ENCODE measurements at regions not wholly inside any gene's neighbourhood (a gene's known extent, or its start where the extent isn't known, plus 50 kb on each side); places are given as distances from the start of the nearest gene placed in this dataset.

DNA sequence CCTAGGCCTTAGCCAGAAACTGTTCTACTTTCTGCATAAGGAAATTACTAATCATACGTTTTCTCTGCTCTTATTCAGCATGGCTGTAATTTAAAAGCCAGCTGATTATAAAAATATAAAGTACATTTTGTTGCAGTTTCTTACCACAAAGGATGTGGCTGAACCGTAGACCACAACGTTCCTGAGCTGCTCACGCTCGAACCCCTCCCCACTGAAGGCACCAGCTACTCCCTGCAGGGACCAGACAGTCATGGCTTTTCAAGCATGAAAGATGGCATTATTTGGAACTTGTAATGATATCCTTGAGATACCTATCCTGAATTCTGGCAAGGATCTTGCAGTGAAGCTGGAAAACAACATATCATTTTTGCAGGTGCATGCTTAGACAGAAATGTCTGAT lies 91.8 kb upstream of the DMRT1 start (continued):
- TF ChIP-seq ELK1 (IDR thresholded peaks at IDR 0.05; ENCODE audit: borderline replicate concordance, low read depth, low read length) = no peak
- TF ChIP-seq CEBPB (IDR thresholded peaks at IDR 0.05; ENCODE audit: low read depth, low read length) = no peak
- TF ChIP-seq BHLHE40 (IDR thresholded peaks at IDR 0.05; ENCODE audit: low read depth, low read length) = no peak

DNA sequence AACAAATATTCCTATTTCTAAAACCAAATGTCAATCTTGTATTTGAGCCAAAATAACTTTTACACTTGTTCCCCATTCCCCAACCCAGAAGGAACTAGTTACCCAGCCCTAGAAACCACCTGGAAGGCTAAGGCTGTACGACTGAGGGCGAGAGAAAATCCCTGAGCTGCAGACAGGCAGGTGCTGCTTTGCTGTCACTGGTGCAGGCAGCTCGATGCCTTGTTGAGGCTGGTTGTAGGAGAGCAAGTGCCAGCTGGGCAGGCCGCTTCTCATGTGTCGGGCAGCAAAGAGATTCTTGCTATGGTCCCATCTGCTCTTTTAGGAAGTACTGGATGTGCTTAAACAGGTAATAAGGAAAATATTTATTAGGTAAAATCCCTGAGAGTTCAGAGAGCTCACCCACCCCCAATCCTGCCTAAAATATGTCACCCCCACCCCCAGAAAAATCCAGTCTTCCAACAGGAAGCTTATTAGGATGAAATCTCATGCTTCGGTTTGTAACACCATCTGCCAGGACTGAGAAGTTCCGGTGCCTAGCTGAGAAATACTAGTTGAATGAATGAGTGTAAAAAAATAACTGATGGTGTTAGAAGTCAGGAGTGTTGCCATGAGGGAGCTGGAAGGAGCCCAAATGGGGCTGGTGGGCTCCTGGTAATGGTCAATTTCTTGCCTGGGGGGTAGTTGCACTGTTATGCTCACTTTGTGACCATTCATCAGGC lies 91.1 kb upstream of the DMRT1 start:
- H4K91ac ChIP-seq (ENCODE audit: insufficient read depth, low read depth, low read length) = peak overlapping the region; percentile 46; the same call in 1 of the 2 replicates
- DNase-seq (no peak), ATAC-seq (ENCODE audit: low read depth) (no peak)
- ChIA-PET POLR2A (ENCODE audit: unreplicated experiment) (no interaction called here), CTCF (interaction anchor here (0.7 kb wide), 1 partner anchor 320 kb away, joined by 3 read pairs; no protein-coding TSS in a partner anchor)
- H2AK9ac ChIP-seq (replicated peaks; ENCODE audit: low read depth, low read length, poor library complexity) = no peak overlapping the region
- BruUV-seq (replicated peaks) = no TSS peak
- dilution Hi-C loops (cut with HindIII; ENCODE audit: low sequenced_read_pairs, unreplicated experiment) = no loop called here
- no peak overlapping the region for H3K4me3 ChIP-seq (ENCODE audit: insufficient read depth, low read depth, low read length)
- no peaks in the 10 kb centered on the region for H3K9me3 ChIP-seq (ENCODE audit: control insufficient read depth, insufficient read depth, low read length)
- no peak overlapping the region for H3K18ac ChIP-seq (ENCODE audit: low read depth, low read length)
- H4K5ac ChIP-seq (ENCODE audit: low read depth, low read length) = no peak overlapping the region
- H2BK120ac ChIP-seq (ENCODE audit: low read depth, low read length) = peak overlapping the region; percentile 60
- no peak overlapping the region for H3K9ac ChIP-seq (ENCODE audit: low read depth, low read length)
- H3K4me1 ChIP-seq (ENCODE audit: control insufficient read depth, insufficient read depth, low read length) = peaks cover 16% of the 10 kb centered on the region
- no peaks in the 10 kb centered on the region for H4K20me1 ChIP-seq (ENCODE audit: insufficient read depth, low read length)
- H3K27me3 ChIP-seq (ENCODE audit: control insufficient read depth, insufficient read depth, low read length) = no peaks in the 10 kb centered on the region
- H3K27ac ChIP-seq (ENCODE audit: insufficient read depth, low read length) = no peak overlapping the region; the same call in 1 of the 2 replicates
- peaks cover 0 to 24% of the 10 kb centered on the region in 2 experiments; a peak in 1 of 4 replicates for H3K79me1 ChIP-seq (ENCODE audit: low read depth in 1 of 2, low read length in 2 of 2)
- intact Hi-C loops (cut with micrococcal nuclease) = loop anchor here (5.0 kb wide), 1 partner anchor 313 kb away; no protein-coding TSS in a partner anchor
- H2AFZ ChIP-seq (replicated peaks; ENCODE audit: low read length, poor library complexity) = no peak overlapping the region
- H3K23ac ChIP-seq (ENCODE audit: low read depth, low read length) = 0 out of 2 replicates have a peak overlapping the region, but pooled peaks have one; percentile 18
- H3K4me2 ChIP-seq (ENCODE audit: low read depth, low read length) = no peak overlapping the region
- H2AK5ac ChIP-seq (ENCODE audit: low read depth, low read length) = peak overlapping the region; percentile 66
- in situ Hi-C loops (cut with MboI; ENCODE audit: low sequenced_read_pairs) = no loop called here
- H2BK15ac ChIP-seq (ENCODE audit: low read depth, low read length) = peak overlapping the region; percentile 65; the same call in 2 of the 3 replicates
- peak overlapping the region; percentile 47; the same call in 1 of the 2 replicates for H3K14ac ChIP-seq (replicated peaks; ENCODE audit: low read depth, low read length)
- peaks cover 7% of the 10 kb centered on the region for H3K36me3 ChIP-seq (ENCODE audit: control insufficient read depth, insufficient read depth, low read length)
- peaks cover 7% of the 10 kb centered on the region for H3K9me1 ChIP-seq (ENCODE audit: insufficient read depth, low read length)
- H4K8ac ChIP-seq (ENCODE audit: low read depth in 2 of 2, low read length in 2 of 2) = peak overlapping the region; percentile 47 to 54; a peak in 2 of 4 replicates
- H2BK5ac ChIP-seq (ENCODE audit: low read depth, low read length, poor library complexity, severe bottlenecking) = peak overlapping the region; percentile 17
- peak overlapping the region; percentile 42; the same call in 1 of the 2 replicates for H2BK20ac ChIP-seq (ENCODE audit: low read depth, low read length)
- no peak overlapping the region for H3K56ac ChIP-seq (ENCODE audit: extremely low read depth, insufficient read depth, low read length)
- TF ChIP-seq MAFK (IDR thresholded peaks at IDR 0.05; ENCODE audit: low read depth, low read length) = no peak
- no peak for TF ChIP-seq POLR2A (IDR thresholded peaks at IDR 0.05; ENCODE audit: low read depth, low read length)
- TF ChIP-seq FOS (IDR thresholded peaks at IDR 0.05; ENCODE audit: low read depth, low read length) = no peak
- TF ChIP-seq, protein P1, sequence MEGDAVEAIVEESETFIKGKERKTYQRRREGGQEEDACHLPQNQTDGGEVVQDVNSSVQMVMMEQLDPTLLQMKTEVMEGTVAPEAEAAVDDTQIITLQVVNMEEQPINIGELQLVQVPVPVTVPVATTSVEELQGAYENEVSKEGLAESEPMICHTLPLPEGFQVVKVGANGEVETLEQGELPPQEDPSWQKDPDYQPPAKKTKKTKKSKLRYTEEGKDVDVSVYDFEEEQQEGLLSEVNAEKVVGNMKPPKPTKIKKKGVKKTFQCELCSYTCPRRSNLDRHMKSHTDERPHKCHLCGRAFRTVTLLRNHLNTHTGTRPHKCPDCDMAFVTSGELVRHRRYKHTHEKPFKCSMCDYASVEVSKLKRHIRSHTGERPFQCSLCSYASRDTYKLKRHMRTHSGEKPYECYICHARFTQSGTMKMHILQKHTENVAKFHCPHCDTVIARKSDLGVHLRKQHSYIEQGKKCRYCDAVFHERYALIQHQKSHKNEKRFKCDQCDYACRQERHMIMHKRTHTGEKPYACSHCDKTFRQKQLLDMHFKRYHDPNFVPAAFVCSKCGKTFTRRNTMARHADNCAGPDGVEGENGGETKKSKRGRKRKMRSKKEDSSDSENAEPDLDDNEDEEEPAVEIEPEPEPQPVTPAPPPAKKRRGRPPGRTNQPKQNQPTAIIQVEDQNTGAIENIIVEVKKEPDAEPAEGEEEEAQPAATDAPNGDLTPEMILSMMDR (conservative IDR thresholded peaks at IDR 0.05; ENCODE audit: low read depth, low read length) = no peak
- WGBS, 2 experiments (ENCODE audit: extremely low coverage in 2 of 2, insufficient read length in 1 of 2) = no CpG with 5 or more reads among the region's 7 CpGs
- H3K4ac ChIP-seq (ENCODE audit: low read depth, low read length) = peak overlapping the region; percentile 68

Measured in IMR-90 (cell line).